CD4-positive, alpha-beta memory T cell (primary cell): ENCODE measurements at regions not wholly inside any gene's neighbourhood (a gene's known extent, or its start where the extent isn't known, plus 50 kb on each side); places are given as distances from the start of the nearest gene placed in this dataset.

Experiments
- CTCF ChIA-PET: fragments of 350-600 bp; sonication (Branson Sonifier 250); formaldehyde crosslinking; loops from one replicate; lab custom pipeline; 2021; ENCODE audit warnings: inconsistent platforms; ENCODE audit not compliant: partially characterized antibody; lab: Charles Lee
- POLR2A ChIA-PET: fragments of 350-600 bp; sonication (Branson Sonifier 250); formaldehyde crosslinking; loops from one replicate; lab custom pipeline; 2021; ENCODE audit not compliant: partially characterized antibody; lab: Charles Lee
- DNase-seq, 5 donors: peaks; one replicate each; pipeline versions ENCODE4 v3.0.0 to v3.0.0-alpha.2; 2020 to 2022; ENCODE audit warnings: mixed read lengths in 1 of 5
- H3K27ac ChIP-seq: one replicate; pipeline ENCODE4 v1.7.0; 2013; ENCODE audit warnings: low read depth, low read length
- H3K27me3 ChIP-seq: 2 replicates; pipeline ENCODE4 v1.7.0; 2013; ENCODE audit warnings: mild to moderate bottlenecking, low read length, moderate library complexity; ENCODE audit not compliant: insufficient read depth
- H3K36me3 ChIP-seq: 2 replicates; pipeline ENCODE4 v1.7.0; 2013; ENCODE audit warnings: mild to moderate bottlenecking, low read length, moderate library complexity; ENCODE audit not compliant: insufficient read depth
- H3K4me1 ChIP-seq: 2 replicates; pipeline ENCODE4 v1.7.0; 2013; ENCODE audit warnings: mild to moderate bottlenecking, low read length, moderate library complexity; ENCODE audit not compliant: insufficient read depth
- H3K4me3 ChIP-seq, 2 donors: one replicate each; pipeline ENCODE4 v1.7.0; 2013; ENCODE audit warnings: low read length in 2 of 2, mild to moderate bottlenecking in 1 of 2
- H3K9me3 ChIP-seq, 2 donors: one replicate each; pipeline ENCODE4 v1.7.0; 2013; ENCODE audit warnings: low read length in 2 of 2, control low read depth in 1 of 2; ENCODE audit not compliant: control insufficient read depth in 1 of 2
- H3K27ac Mint-ChIP-seq, 7 donors: one replicate each; pipeline ENCODE4 v1.8.0; 2020 to 2021; ENCODE audit warnings: mixed read lengths in 7 of 7, mild to moderate bottlenecking in 6 of 7, inconsistent platforms in 3 of 7, moderate library complexity in 3 of 7
- H3K27me3 Mint-ChIP-seq, 2 donors: one replicate each; pipeline ENCODE4 v1.8.0; 2020 to 2021; ENCODE audit warnings: mixed read lengths in 2 of 2
- H3K36me3 Mint-ChIP-seq, 2 donors: one replicate each; pipeline ENCODE4 v1.8.0; 2020 to 2021; ENCODE audit warnings: mixed read lengths in 2 of 2, inconsistent platforms in 1 of 2, mild to moderate bottlenecking in 1 of 2
- H3K4me1 Mint-ChIP-seq, 4 donors: one replicate each; pipeline ENCODE4 v1.8.0; 2020 to 2021; ENCODE audit warnings: mixed read lengths in 4 of 4, mild to moderate bottlenecking in 1 of 4
- H3K4me3 Mint-ChIP-seq, 8 donors: one replicate each; pipeline ENCODE4 v1.8.0; 2020 to 2021; ENCODE audit warnings: mixed read lengths in 8 of 8, mild to moderate bottlenecking in 7 of 8, moderate library complexity in 6 of 8, inconsistent platforms in 3 of 8
- H3K9me3 Mint-ChIP-seq, 8 donors: one replicate each; pipeline ENCODE4 v1.8.0; 2020 to 2021; ENCODE audit warnings: mixed read lengths in 8 of 8, mild to moderate bottlenecking in 5 of 8, inconsistent platforms in 3 of 8, moderate library complexity in 1 of 8
- intact Hi-C: fragments of 100-400 bp; cut with micrococcal nuclease; formaldehyde crosslinking; loops from one replicate; pipeline ENCODE4 v1.15.1; 2023

DNA sequence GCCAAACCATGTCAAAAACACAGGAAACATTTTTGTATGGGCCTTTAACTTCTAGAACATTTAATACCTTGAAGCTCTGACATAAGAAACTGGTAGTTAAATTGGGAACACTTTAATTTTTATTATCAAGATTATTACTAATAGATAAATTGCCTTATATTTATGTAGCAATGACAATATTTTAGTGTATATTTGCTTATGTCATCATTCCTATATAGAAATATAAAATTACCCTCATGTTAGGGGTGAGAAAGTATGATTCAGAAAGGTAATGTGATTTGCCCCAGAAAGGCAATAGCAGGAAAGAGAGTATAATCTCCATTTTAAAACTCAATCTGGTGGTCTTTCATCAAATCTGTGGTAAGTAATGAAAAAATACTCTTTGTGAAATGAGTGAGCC is 147.4 kb downstream of the IL15 start:
- H3K9me3 ChIP-seq = no peaks in the 10 kb centered on the region
- H3K4me1 ChIP-seq = no peaks in the 10 kb centered on the region
- Mint-ChIP-seq H3K4me1 (no peaks in the 10 kb centered on the region), H3K36me3 (no peaks in the 10 kb centered on the region), H3K9me3 (peaks cover 0 to 2% (median 0%) of the 10 kb centered on the region in 8 donors), H3K27me3 (peaks cover 0 to 2% of the 10 kb centered on the region in 2 donors), H3K4me3 (no peak overlapping the region), H3K27ac (no peak overlapping the region)
- DNase-seq = no peak
- POLR2A ChIA-PET = no interaction called here
- H3K27me3 ChIP-seq = no peaks in the 10 kb centered on the region
- CTCF ChIA-PET = interaction anchor here (1.4 kb wide), 1 partner anchor 9 kb away, joined by 3 read pairs; no protein-coding TSS in a partner anchor
- H3K36me3 ChIP-seq = no peaks in the 10 kb centered on the region
- H3K4me3 ChIP-seq = no peak overlapping the region
- H3K27ac ChIP-seq = no peak overlapping the region
- intact Hi-C loops = no loop called here

DNA sequence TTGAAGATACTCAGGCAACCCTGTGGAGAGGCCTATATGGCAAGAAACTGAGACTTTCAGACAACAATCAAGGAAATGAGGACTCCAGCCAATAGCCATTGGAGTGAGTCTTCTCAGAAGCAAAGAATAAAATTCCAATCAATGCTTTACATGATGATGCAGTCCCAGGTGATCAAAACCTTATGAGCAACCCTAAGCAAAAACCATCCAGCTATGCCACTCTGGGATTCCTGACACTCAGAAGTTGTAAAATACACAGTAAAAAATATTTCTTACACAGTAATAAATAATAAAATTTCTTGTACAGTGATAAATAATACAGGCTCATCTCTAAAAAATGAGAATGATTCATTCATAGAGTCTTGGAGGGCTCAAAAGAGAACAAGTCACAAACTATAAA is 150.6 kb downstream of the IL15 start:
- Mint-ChIP-seq H3K4me3 (no peak overlapping the region), H3K27ac (no peak overlapping the region), H3K4me1 (no peaks in the 10 kb centered on the region), H3K9me3 (peaks cover 0 to 2% (median 0%) of the 10 kb centered on the region in 8 donors), H3K27me3 (peaks cover 2% of the 10 kb centered on the region in 2 donors), H3K36me3 (no peaks in the 10 kb centered on the region)
- no peak overlapping the region for H3K4me3 ChIP-seq
- H3K4me1 ChIP-seq = no peaks in the 10 kb centered on the region
- intact Hi-C loops = no loop called here
- no peaks in the 10 kb centered on the region for H3K27me3 ChIP-seq
- ChIA-PET POLR2A (no interaction called here), CTCF (no interaction called here)
- DNase-seq = no peak
- H3K36me3 ChIP-seq = no peaks in the 10 kb centered on the region
- H3K27ac ChIP-seq = no peak overlapping the region
- H3K9me3 ChIP-seq = no peaks in the 10 kb centered on the region

DNA sequence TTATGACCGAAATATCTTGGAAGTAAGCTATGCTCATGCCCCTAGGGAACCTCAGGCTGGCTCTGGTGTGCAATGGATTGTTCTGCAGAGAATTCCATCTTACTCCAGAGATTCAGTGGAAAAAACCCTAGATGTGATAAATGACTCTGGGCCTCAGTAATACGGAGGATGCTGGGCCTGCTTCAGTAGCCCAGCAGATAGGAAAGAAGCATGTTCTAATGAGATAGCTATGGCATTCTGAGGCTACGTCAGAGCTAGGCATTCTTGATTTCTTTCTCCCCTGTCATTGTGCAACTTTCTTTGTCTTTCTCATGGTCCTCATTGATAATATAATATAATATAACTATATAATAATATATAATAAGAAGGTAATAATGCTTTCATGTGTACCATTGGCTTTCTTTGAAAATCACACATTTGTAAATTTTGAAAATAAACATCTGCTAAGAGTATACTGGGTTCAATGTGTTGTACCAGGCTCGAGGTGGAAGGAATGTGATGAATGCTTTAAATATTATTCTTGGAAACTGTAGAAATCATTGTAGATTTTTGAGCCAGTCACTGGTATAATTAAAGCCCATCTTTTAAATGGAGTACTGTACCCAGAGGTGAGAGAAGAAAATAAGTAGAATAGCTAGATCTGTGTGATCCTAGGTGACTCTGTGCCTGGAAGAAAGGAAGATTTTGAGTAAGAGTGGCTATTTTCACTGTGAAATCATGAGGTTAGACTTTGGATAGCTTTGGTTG is 152.0 kb downstream of the IL15 start:
- no peaks in the 10 kb centered on the region for H3K36me3 ChIP-seq
- Mint-ChIP-seq H3K27ac (no peak overlapping the region), H3K9me3 (peaks cover 0 to 2% (median 0%) of the 10 kb centered on the region in 8 donors), H3K36me3 (no peaks in the 10 kb centered on the region), H3K27me3 (peaks cover 2% of the 10 kb centered on the region in 2 donors), H3K4me1 (no peaks in the 10 kb centered on the region), H3K4me3 (no peak overlapping the region)
- ChIA-PET CTCF (no interaction called here), POLR2A (no interaction called here)
- no peaks in the 10 kb centered on the region for H3K4me1 ChIP-seq
- H3K27me3 ChIP-seq = no peaks in the 10 kb centered on the region
- H3K4me3 ChIP-seq = no peak overlapping the region
- H3K27ac ChIP-seq = no peak overlapping the region
- intact Hi-C loops = no loop called here
- no peaks in the 10 kb centered on the region for H3K9me3 ChIP-seq
- DNase-seq = no peak

DNA sequence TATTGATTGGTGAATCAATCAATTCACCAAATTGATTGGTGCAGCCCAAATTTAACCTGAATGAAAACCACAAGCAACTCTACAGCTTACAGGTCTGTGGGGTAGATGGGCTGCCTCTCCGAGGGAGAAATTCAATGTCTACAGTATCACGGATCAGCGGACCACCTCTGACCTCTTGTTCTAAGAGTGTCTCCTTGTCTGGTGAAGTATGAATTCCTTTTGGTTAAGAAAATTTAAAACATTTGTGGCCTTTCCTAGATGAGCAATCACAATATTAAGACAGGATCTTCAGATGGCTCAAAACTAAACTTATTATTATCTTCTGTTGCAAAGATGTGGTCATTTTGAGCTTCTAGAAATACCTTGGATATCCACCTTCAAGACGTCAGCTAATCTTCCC is 153.3 kb downstream of the IL15 start:
- H3K4me3 ChIP-seq = no peak overlapping the region
- Mint-ChIP-seq H3K27ac (no peak overlapping the region), H3K4me3 (no peak overlapping the region), H3K36me3 (no peaks in the 10 kb centered on the region), H3K27me3 (peaks cover 2% of the 10 kb centered on the region in 2 donors), H3K9me3 (peaks cover 0 to 2% (median 0%) of the 10 kb centered on the region in 8 donors), H3K4me1 (no peaks in the 10 kb centered on the region)
- no peaks in the 10 kb centered on the region for H3K9me3 ChIP-seq
- H3K27me3 ChIP-seq = no peaks in the 10 kb centered on the region
- H3K36me3 ChIP-seq = no peaks in the 10 kb centered on the region
- ChIA-PET CTCF (no interaction called here), POLR2A (no interaction called here)
- H3K27ac ChIP-seq = no peak overlapping the region
- no peak for DNase-seq
- intact Hi-C loops = no loop called here
- no peaks in the 10 kb centered on the region for H3K4me1 ChIP-seq

DNA sequence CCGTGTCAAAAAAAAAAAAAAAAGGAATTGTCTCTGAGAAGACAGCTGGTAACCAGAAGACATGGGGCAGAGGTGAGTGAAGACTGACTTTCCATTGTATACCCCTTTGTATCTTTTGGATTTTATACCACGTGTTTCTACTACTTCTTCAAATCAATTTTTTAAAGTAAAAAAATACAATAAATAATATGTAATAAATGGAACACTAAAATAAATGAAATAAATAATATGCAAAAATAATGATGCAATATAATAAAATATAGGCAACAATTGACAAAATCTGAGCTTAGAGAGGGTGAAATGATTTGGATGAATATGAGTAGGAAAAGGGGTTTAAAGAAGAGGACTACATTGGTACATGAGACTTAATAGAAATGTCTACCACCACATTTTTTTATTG is 155.8 kb downstream of the IL15 start:
- no peak for DNase-seq
- peaks cover 0 to 2% (median 0%) of the 10 kb centered on the region in 8 donors for H3K9me3 Mint-ChIP-seq
- no peaks in the 10 kb centered on the region for H3K27me3 ChIP-seq
- no peak overlapping the region for H3K4me3 ChIP-seq
- ChIA-PET POLR2A (no interaction called here), CTCF (interaction anchor here (0.6 kb wide), 1 partner anchor 14 kb away, joined by 3 read pairs; no protein-coding TSS in a partner anchor)
- H3K27ac Mint-ChIP-seq = no peak overlapping the region
- no peaks in the 10 kb centered on the region for H3K9me3 ChIP-seq
- no peak overlapping the region for H3K4me3 Mint-ChIP-seq
- intact Hi-C loops = no loop called here
- H3K4me1 ChIP-seq = no peaks in the 10 kb centered on the region
- no peaks in the 10 kb centered on the region for H3K36me3 Mint-ChIP-seq
- no peak overlapping the region for H3K27ac ChIP-seq
- no peaks in the 10 kb centered on the region for H3K4me1 Mint-ChIP-seq
- no peaks in the 10 kb centered on the region for H3K36me3 ChIP-seq
- H3K27me3 Mint-ChIP-seq = peaks cover 0 to 2% of the 10 kb centered on the region in 2 donors

DNA sequence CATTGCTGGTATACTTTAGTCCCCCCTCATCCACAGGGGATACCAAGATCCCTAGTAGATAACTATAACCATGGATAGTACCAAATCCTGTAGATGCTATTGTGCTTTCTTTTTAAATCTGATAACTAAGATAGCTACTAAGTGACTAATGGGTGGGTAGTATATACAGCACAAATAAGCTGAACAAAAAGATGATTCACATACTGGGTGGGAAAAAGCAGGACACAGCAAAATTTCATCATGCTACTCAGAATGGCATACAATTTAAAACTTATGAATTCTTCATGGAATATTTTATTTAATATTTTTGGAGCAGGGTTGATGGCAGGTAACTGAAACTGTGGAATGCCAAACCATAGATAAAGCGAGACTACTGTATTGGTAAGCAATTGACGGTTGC is 161.6 kb downstream of the IL15 start:
- H3K4me3 Mint-ChIP-seq = no peak overlapping the region
- POLR2A ChIA-PET = no interaction called here
- Histone ChIP-seq H3K27ac (no peak overlapping the region), H3K9me3 (no peaks in the 10 kb centered on the region), H3K27me3 (no peaks in the 10 kb centered on the region), H3K36me3 (no peaks in the 10 kb centered on the region), H3K4me3 (no peak overlapping the region), H3K4me1 (no peaks in the 10 kb centered on the region)
- no peaks in the 10 kb centered on the region for H3K9me3 Mint-ChIP-seq
- intact Hi-C loops = no loop called here
- DNase-seq = no peak
- CTCF ChIA-PET = interaction anchor here (1.5 kb wide), 1 partner anchor 11 kb away, joined by 4 read pairs; no protein-coding TSS in a partner anchor
- H3K27ac Mint-ChIP-seq = no peak overlapping the region
- H3K4me1 Mint-ChIP-seq = no peaks in the 10 kb centered on the region
- no peaks in the 10 kb centered on the region for H3K36me3 Mint-ChIP-seq
- peaks cover 2% of the 10 kb centered on the region in 2 donors for H3K27me3 Mint-ChIP-seq

DNA sequence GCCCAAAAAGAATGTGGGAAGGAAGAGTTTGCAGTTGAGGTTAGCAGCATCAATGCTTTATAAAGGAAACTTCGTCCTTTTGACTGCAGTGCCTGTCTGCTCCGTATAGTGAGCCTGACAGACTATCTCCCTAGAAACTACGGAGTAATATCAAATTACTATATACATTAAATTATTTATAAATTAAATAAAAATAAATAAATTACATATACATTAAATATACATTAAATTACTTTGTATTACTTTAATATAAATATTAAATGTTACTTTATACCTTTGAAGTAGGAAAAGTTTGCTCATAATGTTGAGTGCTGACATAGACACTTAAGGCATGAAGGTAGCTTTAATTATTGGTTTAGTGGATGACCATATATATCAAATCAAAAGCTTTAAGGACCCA is 165.2 kb downstream of the IL15 start:
- DNase-seq = no peak
- Mint-ChIP-seq H3K27ac (no peak overlapping the region), H3K36me3 (no peaks in the 10 kb centered on the region), H3K4me1 (no peaks in the 10 kb centered on the region), H3K4me3 (no peak overlapping the region), H3K27me3 (peaks cover 2 to 4% of the 10 kb centered on the region in 2 donors), H3K9me3 (no peaks in the 10 kb centered on the region)
- Histone ChIP-seq H3K27me3 (no peaks in the 10 kb centered on the region), H3K9me3 (no peaks in the 10 kb centered on the region), H3K27ac (no peak overlapping the region), H3K4me1 (no peaks in the 10 kb centered on the region), H3K4me3 (no peak overlapping the region), H3K36me3 (no peaks in the 10 kb centered on the region)
- intact Hi-C loops = no loop called here
- POLR2A ChIA-PET = no interaction called here
- CTCF ChIA-PET = no interaction called here
